Spleen (tissue), 11 donors: ENCODE measurements at regions not wholly inside any gene's neighbourhood (a gene's known extent, or its start where the extent isn't known, plus 50 kb on each side); places are given as distances from the start of the nearest gene placed in this dataset.

Experiments
- DNase-seq: peaks from one replicate; pipeline ENCODE4 v3.0.0-alpha.2; 2020
- H3K27ac ChIP-seq, 8 donors: fragments of 200-600 bp; sonication (generic) in 7 of 8; 1 replicate in 4 of 8; 2 replicates in 4 of 8; pipeline versions ENCODE4 v1.5.0 to v1.8.0; 2016 to 2021; ENCODE audit warnings: inconsistent platforms in 4 of 8, mild to moderate bottlenecking in 4 of 8, moderate library complexity in 1 of 8
- H3K27me3 ChIP-seq, 7 donors: fragments of 200-600 bp; sonication (generic) in 6 of 7; replicated peaks in 1 of 7; 1 replicate in 4 of 7; 2 replicates in 3 of 7; pipeline versions ENCODE4 v1.5.0 to v1.8.0; 2016 to 2021; ENCODE audit warnings: inconsistent platforms in 3 of 7, mild to moderate bottlenecking in 1 of 7
- H3K36me3 ChIP-seq, 6 donors: fragments of 200-600 bp; sonication (generic) in 5 of 6; 1 replicate in 4 of 6; 2 replicates in 2 of 6; pipeline versions ENCODE4 v1.5.0 to v1.8.0; 2016 to 2021; ENCODE audit warnings: inconsistent platforms in 2 of 6
- H3K4me1 ChIP-seq, 6 donors: fragments of 200-600 bp; sonication (generic) in 5 of 6; 1 replicate in 3 of 6; 2 replicates in 3 of 6; pipeline versions ENCODE4 v1.5.0 to v1.8.0; 2016 to 2021; ENCODE audit warnings: inconsistent platforms in 3 of 6
- H3K4me3 ChIP-seq, 8 donors: fragments of 200-600 bp; sonication (generic) in 7 of 8; 1 replicate in 4 of 8; 2 replicates in 4 of 8; pipeline versions ENCODE4 v1.5.0 to v1.8.0; 2016 to 2021; ENCODE audit warnings: inconsistent platforms in 4 of 8, mild to moderate bottlenecking in 4 of 8, moderate library complexity in 2 of 8
- H3K9me3 ChIP-seq, 8 donors: fragments of 200-600 bp; sonication (generic) in 7 of 8; 1 replicate in 4 of 8; 2 replicates in 4 of 8; pipeline versions ENCODE4 v1.5.0 to v1.8.0; 2016 to 2021; ENCODE audit warnings: inconsistent platforms in 4 of 8
- POLR2A ChIP-seq, 3 donors: fragments of 450-650 bp; IDR thresholded peaks; one replicate each; pipeline ENCODE4 v1.5.1; 2017; ENCODE audit warnings: antibody characterized with exemption in 3 of 3, mild to moderate bottlenecking in 1 of 3
- POLR2AphosphoS5 ChIP-seq, 3 donors: sonication (generic); formaldehyde crosslinking; IDR thresholded peaks; one replicate each; pipeline ENCODE4 v1.5.1; 2017; ENCODE audit warnings: antibody characterized with exemption in 3 of 3
- WGBS, 5 donors: extraction: QIAGEN DNeasy Blood & Tissue Kit in 3 of 5; methylation state at CpG; one replicate each; pipeline versions ENCODE4 v1.1.5 to v1.1.7; 2013 to 2018; 5-methylcytosine and 5-hydroxymethylcytosine counted together
- intact Hi-C: fragments of 100-400 bp; cut with DNase I; formaldehyde crosslinking; loops from one replicate; pipeline ENCODE4 v1.15.0; 2023; ENCODE audit warnings: low total_unique reads
- TF ChIP-seq, protein P1 (sequence below), 11 experiments: fragments of 200-600 bp in 7 of 11; fragments of 450-650 bp in 4 of 11; sonication (generic) in 4 of 11; IDR thresholded peaks in 8 of 11; conservative IDR thresholded peaks in 3 of 11; 1 replicate in 7 of 11; 2 replicates in 4 of 11; pipeline versions ENCODE4 v1.4.0 to v1.8.0; 2016 to 2021; ENCODE audit warnings: antibody characterized with exemption in 11 of 11, inconsistent platforms in 4 of 11, mild to moderate bottlenecking in 1 of 11
- donor health status: healthy with polysubstance abuse.
- donor health status: DM: no; HTN: no; CAD: no; lungs with moderate emphysema.
- donor health status: DM: no; HTN: no; CAD: no.
- donor health status: Bipolar disorder and iron deficiency.
- donor health status: healthy.
- donor health status: DM: no; HTN: no; CAD: no.
- donor health status: DM: yes; HTN: yes; CAD: no.

DNA sequence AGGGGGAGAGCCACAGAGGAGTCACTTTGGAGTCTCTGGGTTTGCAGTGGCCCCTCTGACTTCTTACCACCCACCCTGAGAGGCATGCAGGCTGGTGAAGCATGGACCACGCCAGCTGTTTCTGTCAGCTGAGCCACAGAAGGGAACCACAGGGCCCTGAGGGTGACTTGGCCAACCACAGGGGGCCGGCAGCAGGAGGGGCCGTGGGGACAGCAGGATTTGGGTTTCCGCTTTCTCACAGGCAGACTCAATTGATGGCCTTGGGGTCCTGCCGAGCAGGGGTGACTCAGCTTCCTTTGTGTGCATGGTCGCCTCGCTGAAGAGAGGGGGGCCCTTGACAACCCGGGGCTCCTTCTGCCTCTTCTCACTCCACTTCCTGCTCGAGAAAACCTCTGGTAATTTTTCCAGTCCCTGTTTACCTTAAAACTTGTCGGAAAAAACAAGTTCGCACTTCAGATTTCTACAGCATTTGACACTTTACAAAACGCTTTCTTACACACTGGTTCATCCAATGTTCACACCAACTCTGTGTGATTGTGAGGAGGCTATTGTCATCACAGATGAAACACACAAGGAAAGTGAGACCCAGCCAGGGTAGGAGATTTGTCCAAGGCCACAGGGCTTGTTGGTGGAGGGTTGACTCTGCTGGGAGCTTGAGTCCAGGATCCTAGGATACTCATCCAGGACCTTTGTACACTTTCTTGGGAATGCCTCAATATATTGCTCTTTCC, 311.2 kb downstream of the LPIN1 start:
- no peaks in the 10 kb centered on the region for H3K36me3 ChIP-seq
- peak overlapping the region in 1 of 8 donors; percentile 1 for H3K4me3 ChIP-seq
- WGBS, 5 donors: 11 to 41% (median 15%) methylated on average over 10 to 12 of the region's 12 CpGs
- intact Hi-C loops: no loop called here
- DNase-seq: peak; percentile 93
- H3K4me1 ChIP-seq: peaks cover 17 to 57% (median 39%) of the 10 kb centered on the region in 6 donors
- peaks cover 0 to 8% (median 0%) of the 10 kb centered on the region in 8 donors for H3K9me3 ChIP-seq
- no peaks in the 10 kb centered on the region for H3K27me3 ChIP-seq
- TF ChIP-seq POLR2AphosphoS5 (IDR thresholded peaks at IDR 0.05): peak; percentile 82 to 90 (median 84)
- TF ChIP-seq POLR2A (IDR thresholded peaks at IDR 0.05): no peak
- TF ChIP-seq, protein P1, sequence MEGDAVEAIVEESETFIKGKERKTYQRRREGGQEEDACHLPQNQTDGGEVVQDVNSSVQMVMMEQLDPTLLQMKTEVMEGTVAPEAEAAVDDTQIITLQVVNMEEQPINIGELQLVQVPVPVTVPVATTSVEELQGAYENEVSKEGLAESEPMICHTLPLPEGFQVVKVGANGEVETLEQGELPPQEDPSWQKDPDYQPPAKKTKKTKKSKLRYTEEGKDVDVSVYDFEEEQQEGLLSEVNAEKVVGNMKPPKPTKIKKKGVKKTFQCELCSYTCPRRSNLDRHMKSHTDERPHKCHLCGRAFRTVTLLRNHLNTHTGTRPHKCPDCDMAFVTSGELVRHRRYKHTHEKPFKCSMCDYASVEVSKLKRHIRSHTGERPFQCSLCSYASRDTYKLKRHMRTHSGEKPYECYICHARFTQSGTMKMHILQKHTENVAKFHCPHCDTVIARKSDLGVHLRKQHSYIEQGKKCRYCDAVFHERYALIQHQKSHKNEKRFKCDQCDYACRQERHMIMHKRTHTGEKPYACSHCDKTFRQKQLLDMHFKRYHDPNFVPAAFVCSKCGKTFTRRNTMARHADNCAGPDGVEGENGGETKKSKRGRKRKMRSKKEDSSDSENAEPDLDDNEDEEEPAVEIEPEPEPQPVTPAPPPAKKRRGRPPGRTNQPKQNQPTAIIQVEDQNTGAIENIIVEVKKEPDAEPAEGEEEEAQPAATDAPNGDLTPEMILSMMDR (IDR thresholded peaks at IDR 0.05 in 8 of 11, conservative IDR thresholded peaks at IDR 0.05 in 3 of 11): peak in 5 of 11 experiments; percentile 4 to 26 (median 24)
- H3K27ac ChIP-seq: peak overlapping the region; percentile 0 to 78 (median 59)

DNA sequence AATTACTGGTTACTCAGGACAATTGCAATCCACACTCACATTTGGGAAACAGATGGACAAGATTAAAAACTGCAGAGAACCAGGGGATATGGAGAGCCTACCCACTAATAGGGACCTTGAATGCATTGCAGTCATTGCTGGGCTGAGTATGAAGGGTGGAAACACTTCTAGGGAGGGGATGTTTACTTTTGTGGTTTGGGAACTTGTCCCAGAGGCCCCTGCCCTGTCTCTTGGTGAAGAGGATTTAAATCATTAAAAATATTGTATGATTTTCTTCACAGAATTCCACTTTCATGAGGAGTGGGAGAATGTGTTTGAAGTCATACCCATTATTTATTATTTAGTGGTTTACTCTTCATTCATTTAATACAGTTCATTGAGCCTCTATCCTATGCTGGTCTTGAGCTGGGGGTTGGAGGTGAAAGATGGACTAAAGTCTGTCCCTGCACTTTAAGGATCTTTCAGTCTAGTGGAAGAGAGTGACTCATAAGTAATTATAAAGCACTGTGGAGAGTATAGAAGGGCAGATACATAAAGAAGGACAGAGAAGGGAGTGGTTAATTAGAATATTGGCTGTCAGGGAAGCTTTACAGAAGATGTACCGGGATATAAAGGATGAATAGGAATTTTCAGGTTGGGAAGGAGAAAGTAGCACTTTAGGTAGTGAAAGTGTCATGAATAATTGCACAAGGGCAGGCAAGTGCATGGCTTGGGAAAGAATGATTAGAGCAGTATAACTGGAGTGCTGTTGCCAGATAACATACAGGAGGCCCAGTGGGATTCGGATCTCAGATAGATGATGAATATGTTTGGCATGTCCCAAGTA, 313.4 kb downstream of the LPIN1 start:
- Histone ChIP-seq H3K4me3 (no peak overlapping the region), H3K9me3 (peaks cover 0 to 9% (median 0%) of the 10 kb centered on the region in 8 donors), H3K27ac (no peak overlapping the region), H3K4me1 (peaks cover 17 to 55% (median 39%) of the 10 kb centered on the region in 6 donors), H3K36me3 (no peaks in the 10 kb centered on the region), H3K27me3 (no peaks in the 10 kb centered on the region)
- TF ChIP-seq, protein P1 (IDR thresholded peaks at IDR 0.05 in 8 of 11, conservative IDR thresholded peaks at IDR 0.05 in 3 of 11): no peak
- TF ChIP-seq POLR2A (IDR thresholded peaks at IDR 0.05) (no peak), POLR2AphosphoS5 (IDR thresholded peaks at IDR 0.05) (no peak)
- DNase-seq: no peak
- intact Hi-C loops: no loop called here
- 87 to 91% (median 90%) methylated on average over 2 of the region's 2 CpGs for WGBS, 5 donors

DNA sequence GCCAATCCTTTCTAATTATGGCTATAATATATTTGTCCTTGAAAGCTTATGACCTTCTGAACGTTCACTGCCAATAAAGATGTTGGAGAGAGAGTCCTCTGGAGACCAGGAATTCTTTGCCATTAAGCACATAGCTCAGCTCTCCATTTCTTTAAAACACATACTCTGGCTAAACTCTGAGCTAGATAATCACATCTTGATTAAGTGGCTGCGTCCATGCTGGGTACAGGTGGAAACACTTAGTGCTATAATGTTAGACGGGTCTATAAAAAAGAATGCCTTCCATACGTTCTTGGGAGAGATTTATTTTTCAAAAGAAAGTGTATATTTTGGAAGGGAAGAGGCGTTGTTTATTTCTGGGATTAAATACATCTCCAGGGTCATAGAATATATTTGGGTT, 314.5 kb downstream of the LPIN1 start:
- intact Hi-C loops: no loop called here
- WGBS, 5 donors: 77 to 92% (median 85%) methylated on average over 5 of the region's 5 CpGs
- Histone ChIP-seq H3K9me3 (peaks cover 0 to 9% (median 0%) of the 10 kb centered on the region in 8 donors), H3K36me3 (no peaks in the 10 kb centered on the region), H3K27ac (no peak overlapping the region), H3K4me1 (peaks cover 17 to 52% (median 37%) of the 10 kb centered on the region in 6 donors), H3K27me3 (no peaks in the 10 kb centered on the region), H3K4me3 (no peak overlapping the region)
- no peak for DNase-seq
- TF ChIP-seq POLR2AphosphoS5 (IDR thresholded peaks at IDR 0.05): no peak
- TF ChIP-seq, protein P1 (IDR thresholded peaks at IDR 0.05 in 8 of 11, conservative IDR thresholded peaks at IDR 0.05 in 3 of 11): no peak
- TF ChIP-seq POLR2A (IDR thresholded peaks at IDR 0.05): no peak
